Hepatocyte (in vitro differentiated cells): ENCODE measurements at regions not wholly inside any gene's neighbourhood (a gene's known extent, or its start where the extent isn't known, plus 50 kb on each side); places are given as distances from the start of the nearest gene placed in this dataset.

Experiments used
- EZH2 ChIP-seq: fragments of 200-600 bp; sonication (generic); IDR thresholded peaks from 2 replicates; pipeline ENCODE4 v1.6.1; 2016; ENCODE audit warnings: antibody characterized with exemption, mild to moderate bottlenecking, borderline replicate concordance
- TF ChIP-seq, protein P1 (sequence below): fragments of 200-600 bp; sonication (generic); IDR thresholded peaks from 2 replicates; pipeline ENCODE4 v1.5.1; 2016; ENCODE audit warnings: antibody characterized with exemption, mild to moderate bottlenecking; ENCODE audit not compliant: poor library complexity

GRCh38 chr5:68489556-68489955 is 274.0 kb downstream of the PIK3R1 start:
- TF ChIP-seq, protein P1, sequence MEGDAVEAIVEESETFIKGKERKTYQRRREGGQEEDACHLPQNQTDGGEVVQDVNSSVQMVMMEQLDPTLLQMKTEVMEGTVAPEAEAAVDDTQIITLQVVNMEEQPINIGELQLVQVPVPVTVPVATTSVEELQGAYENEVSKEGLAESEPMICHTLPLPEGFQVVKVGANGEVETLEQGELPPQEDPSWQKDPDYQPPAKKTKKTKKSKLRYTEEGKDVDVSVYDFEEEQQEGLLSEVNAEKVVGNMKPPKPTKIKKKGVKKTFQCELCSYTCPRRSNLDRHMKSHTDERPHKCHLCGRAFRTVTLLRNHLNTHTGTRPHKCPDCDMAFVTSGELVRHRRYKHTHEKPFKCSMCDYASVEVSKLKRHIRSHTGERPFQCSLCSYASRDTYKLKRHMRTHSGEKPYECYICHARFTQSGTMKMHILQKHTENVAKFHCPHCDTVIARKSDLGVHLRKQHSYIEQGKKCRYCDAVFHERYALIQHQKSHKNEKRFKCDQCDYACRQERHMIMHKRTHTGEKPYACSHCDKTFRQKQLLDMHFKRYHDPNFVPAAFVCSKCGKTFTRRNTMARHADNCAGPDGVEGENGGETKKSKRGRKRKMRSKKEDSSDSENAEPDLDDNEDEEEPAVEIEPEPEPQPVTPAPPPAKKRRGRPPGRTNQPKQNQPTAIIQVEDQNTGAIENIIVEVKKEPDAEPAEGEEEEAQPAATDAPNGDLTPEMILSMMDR, result no peak
- TF ChIP-seq EZH2, result no peak
